Thyroid gland (tissue), 4 donors: ENCODE measurements at regions not wholly inside any gene's neighbourhood (a gene's known extent, or its start where the extent isn't known, plus 50 kb on each side); places are given as distances from the start of the nearest gene placed in this dataset.

Source experiments
- CTCF ChIP-seq, 6 experiments: fragments of 200-600 bp in 3 of 6; fragments of 450-650 bp in 3 of 6; sonication (generic) in 3 of 6; IDR thresholded peaks; one replicate each; pipeline ENCODE4 v1.5.1; 2016 to 2019; ENCODE audit warnings: antibody characterized with exemption in 6 of 6, mild to moderate bottlenecking in 2 of 6, inconsistent platforms in 1 of 6, moderate library complexity in 1 of 6
- POLR2A ChIP-seq, 2 donors: fragments of 450-650 bp; IDR thresholded peaks; one replicate each; pipeline ENCODE4 v1.6.1; 2017; ENCODE audit warnings: antibody characterized with exemption in 2 of 2, mild to moderate bottlenecking in 2 of 2, moderate library complexity in 1 of 2

DNA sequence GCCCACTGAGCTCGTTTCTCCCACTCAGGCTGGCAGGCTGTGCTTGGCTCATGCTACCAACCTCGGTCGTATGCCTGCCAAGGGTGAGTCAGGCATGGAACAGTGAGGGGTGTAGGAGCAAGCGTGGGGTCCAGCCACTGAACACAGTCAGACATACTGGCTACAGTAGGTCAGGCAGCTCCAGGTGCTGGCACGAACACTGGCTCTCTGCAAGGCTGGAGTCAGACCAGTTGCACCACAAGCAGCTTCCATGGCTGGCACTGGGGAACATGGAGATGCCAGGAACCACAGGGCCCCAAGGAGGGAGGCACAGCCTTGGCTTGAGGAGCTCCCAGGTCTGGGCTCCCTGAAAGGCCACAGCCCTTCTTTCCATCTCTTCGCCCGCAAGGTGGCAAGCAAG is 410.7 kb upstream of the KIRREL3 start:
- TF ChIP-seq CTCF (IDR thresholded peaks at IDR 0.05), result no peak
- TF ChIP-seq POLR2A (IDR thresholded peaks at IDR 0.05), result no peak
